Panc1 (cell line): ENCODE measurements at regions not wholly inside any gene's neighbourhood (a gene's known extent, or its start where the extent isn't known, plus 50 kb on each side); places are given as distances from the start of the nearest gene placed in this dataset.

ENCODE experiments used
- ATAC-seq: fragments of 200-7000 bp; cut with Tn5 transposase; 2 replicates; pipeline ENCODE4 v1.9.1; 2020; ENCODE audit warnings: mild to moderate bottlenecking, moderate library complexity
- BruUV-seq: library from RNA; stranded (reverse); fragments of 400-500 nt; replicated peaks from 2 replicates; lab custom pipeline; 2021; lab: Mats Ljungman, UMichigan
- CTCF ChIA-PET: fragments of 300-600 bp; sonication (Branson Sonifier 250); formaldehyde crosslinking; loops from one replicate; lab custom pipeline; 2022; ENCODE audit warnings: antibody characterized with exemption; lab: Charles Lee
- POLR2A ChIA-PET: fragments of 300-600 bp; sonication (Branson Sonifier 250); formaldehyde crosslinking; loops from one replicate; lab custom pipeline; 2022; ENCODE audit warnings: antibody characterized with exemption; lab: Charles Lee
- DNase-seq: peaks from one replicate; pipeline ENCODE4 v3.0.0-alpha.2; 2010; ENCODE audit warnings: low read depth, low spot score
- H3K27ac ChIP-seq: 2 replicates; pipeline ENCODE4 v1.5.1; 2011; ENCODE audit warnings: mild to moderate bottlenecking, low read length, inconsistent platforms
- H3K27me3 ChIP-seq: fragments of 200-500 bp; sonication (Bioruptor generic); 2 replicates; pipeline ENCODE4 v1.6.0; 2014; ENCODE audit warnings: low read length, inconsistent platforms; ENCODE audit not compliant: control insufficient read depth, insufficient read depth
- H3K36me3 ChIP-seq: fragments of 200-500 bp; sonication (Bioruptor generic); 2 replicates; pipeline ENCODE4 v1.5.1; 2014; ENCODE audit warnings: inconsistent platforms, mild to moderate bottlenecking, low read length, moderate library complexity; ENCODE audit not compliant: control insufficient read depth, insufficient read depth
- H3K4me1 ChIP-seq: 2 replicates; pipeline ENCODE4 v1.5.1; 2011; ENCODE audit warnings: inconsistent platforms, mild to moderate bottlenecking, low read length, moderate library complexity; ENCODE audit not compliant: control insufficient read depth, insufficient read depth
- H3K4me3 ChIP-seq, 2 experiments: 2 replicates each; pipeline ENCODE4 v1.5.1; 2011 to 2012; ENCODE audit warnings: low read depth in 2 of 2, low read length in 2 of 2, mild to moderate bottlenecking in 2 of 2, inconsistent platforms in 1 of 2, moderate library complexity in 1 of 2
- H3K9me3 ChIP-seq: fragments of 200-500 bp; sonication (Bioruptor generic); 2 replicates; pipeline ENCODE4 v1.5.1; 2014; ENCODE audit warnings: low read depth, mild to moderate bottlenecking, inconsistent platforms, low read length, moderate library complexity; ENCODE audit not compliant: control insufficient read depth, insufficient read depth
- CTCF ChIP-seq: fragments of 450-650 bp; IDR thresholded peaks from 2 replicates; pipeline ENCODE4 v1.5.1; 2017; ENCODE audit warnings: mild to moderate bottlenecking
- POLR2AphosphoS5 ChIP-seq: IDR thresholded peaks from 2 replicates; pipeline ENCODE4 v1.6.1; 2012; ENCODE audit warnings: mild to moderate bottlenecking, low read depth, low read length, moderate library complexity
- REST ChIP-seq, 2 experiments: IDR thresholded peaks; 2 replicates each; pipeline ENCODE4 v1.6.1; 2011 to 2012; ENCODE audit warnings: low read depth in 2 of 2, control low read depth in 1 of 2, low read length in 1 of 2, mild to moderate bottlenecking in 1 of 2, moderate library complexity in 1 of 2; ENCODE audit not compliant: insufficient read depth in 1 of 2
- SIN3A ChIP-seq: IDR thresholded peaks from 2 replicates; pipeline ENCODE4 v1.6.1; 2012; ENCODE audit warnings: low read depth, mild to moderate bottlenecking, low read length, moderate library complexity, borderline replicate concordance; ENCODE audit not compliant: insufficient read depth
- TCF7L2 ChIP-seq: IDR thresholded peaks from 2 replicates; pipeline ENCODE4 v1.6.1; 2011; ENCODE audit warnings: mild to moderate bottlenecking, low read depth, low read length, inconsistent platforms
- in situ Hi-C: cut with HindIII; loops from 2 replicates; pipeline ENCODE4 v1.10.0; 2016; ENCODE audit warnings: low sequenced_read_pairs, low pct_unique_long_range_greater_than_20kb
- intact Hi-C: fragments of 100-400 bp; cut with micrococcal nuclease; formaldehyde crosslinking; loops from one replicate; pipeline ENCODE4 v1.10.0; 2022; ENCODE audit not compliant: unreplicated experiment

GRCh38 chr7:25643770-25644394 is 415.6 kb upstream of the NPVF start:
- no peak for ATAC-seq
- Histone ChIP-seq H3K4me1 (no peaks in the 10 kb centered on the region), H3K27me3 (no peaks in the 10 kb centered on the region), H3K36me3 (no peaks in the 10 kb centered on the region), H3K27ac (no peak overlapping the region), H3K4me3 (no peak overlapping the region), H3K9me3 (no peaks in the 10 kb centered on the region)
- POLR2A ChIA-PET, result no interaction called here
- no peak for DNase-seq
- TF ChIP-seq TCF7L2 (no peak), POLR2AphosphoS5 (no peak), REST (IDR thresholded peaks at IDR 0.05; ENCODE audit: insufficient read depth in 1 of 2, low read depth in 2 of 2, low read length in 1 of 2) (no peak), CTCF (no peak), SIN3A (no peak)
- intact Hi-C loops (no loop called here), in situ Hi-C loops (no loop called here)
- CTCF ChIA-PET, result no interaction called here
- BruUV-seq, result no TSS peak

GRCh38 chr7:25646726-25647413 is 418.6 kb upstream of the NPVF start:
- ChIA-PET CTCF (no interaction called here), POLR2A (no interaction called here)
- H3K27ac ChIP-seq, result no peak overlapping the region
- 0 out of 2 replicates have a peak, but pooled peaks cover 2% of the 10 kb centered on the region for H3K27me3 ChIP-seq
- H3K36me3 ChIP-seq, result no peaks in the 10 kb centered on the region
- no peak for ATAC-seq
- no TSS peak for BruUV-seq
- TF ChIP-seq CTCF (no peak), TCF7L2 (no peak), SIN3A (no peak), REST (IDR thresholded peaks at IDR 0.05; ENCODE audit: insufficient read depth in 1 of 2, low read depth in 2 of 2, low read length in 1 of 2) (no peak), POLR2AphosphoS5 (no peak)
- intact Hi-C loops (no loop called here), in situ Hi-C loops (no loop called here)
- H3K4me1 ChIP-seq, result no peaks in the 10 kb centered on the region
- no peaks in the 10 kb centered on the region for H3K9me3 ChIP-seq
- no peak overlapping the region for H3K4me3 ChIP-seq
- no peak for DNase-seq
